Loucy (cell line): ENCODE measurements at regions not wholly inside any gene's neighbourhood (a gene's known extent, or its start where the extent isn't known, plus 50 kb on each side); places are given as distances from the start of the nearest gene placed in this dataset.

Experiments
- H2AFZ ChIP-seq: fragments of 200-600 bp; sonication (generic); 2 replicates; pipeline ENCODE4 v1.6.0; 2016; ENCODE audit warnings: antibody characterized with exemption, mild to moderate bottlenecking, low read length, moderate library complexity
- H3F3A ChIP-seq: fragments of 200-600 bp; 2 replicates; pipeline ENCODE4 v1.6.0; 2016; ENCODE audit warnings: antibody characterized with exemption, low read depth, mild to moderate bottlenecking
- H3K27me3 ChIP-seq: fragments of 200-600 bp; sonication (generic); 2 replicates; pipeline ENCODE4 v1.6.1; 2014; ENCODE audit warnings: low read length, mild to moderate bottlenecking; ENCODE audit not compliant: insufficient read depth, poor library complexity, severe bottlenecking
- H3K36me3 ChIP-seq: fragments of 200-600 bp; sonication (generic); 2 replicates; pipeline ENCODE4 v1.6.1; 2016; ENCODE audit warnings: low read length; ENCODE audit not compliant: insufficient read depth
- H3K4me1 ChIP-seq: fragments of 200-600 bp; sonication (generic); 2 replicates; pipeline ENCODE4 v1.5.1; 2014; ENCODE audit warnings: low read length, mild to moderate bottlenecking; ENCODE audit not compliant: insufficient read depth, poor library complexity, severe bottlenecking
- H3K4me2 ChIP-seq: fragments of 200-600 bp; sonication (generic); 2 replicates; pipeline ENCODE4 v1.6.0; 2014; ENCODE audit warnings: antibody characterized with exemption, low read length, low read depth, mild to moderate bottlenecking; ENCODE audit not compliant: poor library complexity, severe bottlenecking
- H3K4me3 ChIP-seq: fragments of 200-600 bp; sonication (generic); 2 replicates; pipeline ENCODE4 v1.5.1; 2014; ENCODE audit warnings: low read length, mild to moderate bottlenecking, mixed read lengths; ENCODE audit not compliant: poor library complexity, severe bottlenecking
- H3K79me2 ChIP-seq: fragments of 200-600 bp; sonication (generic); 2 replicates; pipeline ENCODE4 v1.6.1; 2014; ENCODE audit warnings: low read length; ENCODE audit not compliant: insufficient read depth
- H3K9ac ChIP-seq: fragments of 200-600 bp; sonication (generic); 2 replicates; pipeline ENCODE4 v1.6.0; 2014; ENCODE audit warnings: mild to moderate bottlenecking, low read depth, low read length, moderate library complexity; ENCODE audit not compliant: poor library complexity, severe bottlenecking
- H3K9me2 ChIP-seq: fragments of 200-600 bp; sonication (generic); replicated peaks from 2 replicates; pipeline ENCODE4 v1.6.1; 2016; ENCODE audit warnings: low read depth, low read length, mixed read lengths
- H3K9me3 ChIP-seq: fragments of 200-600 bp; sonication (generic); 2 replicates; pipeline ENCODE4 v1.6.1; 2014; ENCODE audit warnings: mild to moderate bottlenecking, antibody characterized with exemption, low read length, low read depth; ENCODE audit not compliant: insufficient read depth
- H4K20me1 ChIP-seq: fragments of 200-600 bp; sonication (generic); 2 replicates; pipeline ENCODE4 v1.6.0; 2014; ENCODE audit warnings: antibody characterized with exemption, low read length, mild to moderate bottlenecking; ENCODE audit not compliant: insufficient read depth, poor library complexity, severe bottlenecking
- EZH2phosphoT487 ChIP-seq: fragments of 200-600 bp; IDR thresholded peaks from 2 replicates; pipeline ENCODE4 v1.6.1; 2018; ENCODE audit warnings: antibody characterized with exemption, mild to moderate bottlenecking, moderate library complexity, borderline replicate concordance
- TF ChIP-seq, protein P1 (sequence below): fragments of 200-600 bp; sonication (generic); conservative IDR thresholded peaks from 2 replicates; pipeline ENCODE4 v1.5.1; 2014; ENCODE audit warnings: mild to moderate bottlenecking, antibody characterized with exemption, low read length

- Histone ChIP-seq H3K9ac (no peak overlapping the region), H3K79me2 (no peaks in the 10 kb centered on the region), H3F3A (no peaks in the 10 kb centered on the region), H3K36me3 (no peaks in the 10 kb centered on the region), H3K9me2 (no peaks in the 10 kb centered on the region), H3K9me3 (no peaks in the 10 kb centered on the region), H3K4me1 (no peaks in the 10 kb centered on the region), H3K4me3 (no peak overlapping the region), H2AFZ (no peak overlapping the region), H3K4me2 (no peak overlapping the region), H4K20me1 (no peaks in the 10 kb centered on the region), H3K27me3 (no peaks in the 10 kb centered on the region)
- TF ChIP-seq EZH2phosphoT487, result no peak
- TF ChIP-seq, protein P1, sequence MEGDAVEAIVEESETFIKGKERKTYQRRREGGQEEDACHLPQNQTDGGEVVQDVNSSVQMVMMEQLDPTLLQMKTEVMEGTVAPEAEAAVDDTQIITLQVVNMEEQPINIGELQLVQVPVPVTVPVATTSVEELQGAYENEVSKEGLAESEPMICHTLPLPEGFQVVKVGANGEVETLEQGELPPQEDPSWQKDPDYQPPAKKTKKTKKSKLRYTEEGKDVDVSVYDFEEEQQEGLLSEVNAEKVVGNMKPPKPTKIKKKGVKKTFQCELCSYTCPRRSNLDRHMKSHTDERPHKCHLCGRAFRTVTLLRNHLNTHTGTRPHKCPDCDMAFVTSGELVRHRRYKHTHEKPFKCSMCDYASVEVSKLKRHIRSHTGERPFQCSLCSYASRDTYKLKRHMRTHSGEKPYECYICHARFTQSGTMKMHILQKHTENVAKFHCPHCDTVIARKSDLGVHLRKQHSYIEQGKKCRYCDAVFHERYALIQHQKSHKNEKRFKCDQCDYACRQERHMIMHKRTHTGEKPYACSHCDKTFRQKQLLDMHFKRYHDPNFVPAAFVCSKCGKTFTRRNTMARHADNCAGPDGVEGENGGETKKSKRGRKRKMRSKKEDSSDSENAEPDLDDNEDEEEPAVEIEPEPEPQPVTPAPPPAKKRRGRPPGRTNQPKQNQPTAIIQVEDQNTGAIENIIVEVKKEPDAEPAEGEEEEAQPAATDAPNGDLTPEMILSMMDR, result no peak
Observed at GRCh38 chr12:131378176-131378842, 332.6 kb upstream of the SFSWAP start.

DNA sequence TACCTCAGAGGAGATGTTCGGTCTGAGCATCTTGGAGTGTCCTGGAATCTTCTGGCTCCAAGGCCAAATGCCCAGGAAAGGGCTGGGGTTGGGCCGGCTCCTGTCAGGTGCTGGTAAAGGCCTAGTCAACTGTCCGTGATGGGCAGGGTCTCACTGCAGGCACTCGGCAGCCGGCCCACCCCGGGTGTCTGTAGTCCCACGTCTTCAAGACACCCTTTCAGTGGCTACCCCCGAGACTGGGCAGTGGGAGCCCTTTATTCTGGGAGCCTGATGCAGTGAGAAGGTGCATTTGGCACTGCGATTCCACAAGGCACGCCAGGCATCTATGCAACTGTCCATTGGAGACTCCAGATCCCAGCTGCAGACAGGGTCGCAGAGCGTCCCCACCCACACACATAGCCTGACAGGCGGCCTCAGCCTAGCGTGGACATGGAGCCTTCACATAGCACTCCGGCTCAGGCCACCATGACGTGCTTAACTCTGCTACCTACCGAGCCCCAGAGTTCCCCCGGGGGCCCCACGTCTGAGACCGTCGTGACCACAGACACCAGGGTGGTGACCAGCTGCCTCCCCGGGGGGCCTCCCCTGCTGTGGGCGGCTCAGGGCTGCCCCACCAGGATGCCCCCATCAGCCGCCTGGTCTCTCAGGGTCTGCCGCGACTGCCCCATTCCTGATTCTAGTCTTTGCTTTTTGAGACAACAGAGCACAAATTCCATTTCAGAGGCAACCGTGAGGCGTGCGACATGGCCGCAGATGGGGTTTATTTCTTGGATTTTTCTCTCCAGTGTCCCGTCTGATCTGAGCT lies 331.8 kb upstream of the SFSWAP start:
- no peaks in the 10 kb centered on the region for H3K27me3 ChIP-seq

DNA sequence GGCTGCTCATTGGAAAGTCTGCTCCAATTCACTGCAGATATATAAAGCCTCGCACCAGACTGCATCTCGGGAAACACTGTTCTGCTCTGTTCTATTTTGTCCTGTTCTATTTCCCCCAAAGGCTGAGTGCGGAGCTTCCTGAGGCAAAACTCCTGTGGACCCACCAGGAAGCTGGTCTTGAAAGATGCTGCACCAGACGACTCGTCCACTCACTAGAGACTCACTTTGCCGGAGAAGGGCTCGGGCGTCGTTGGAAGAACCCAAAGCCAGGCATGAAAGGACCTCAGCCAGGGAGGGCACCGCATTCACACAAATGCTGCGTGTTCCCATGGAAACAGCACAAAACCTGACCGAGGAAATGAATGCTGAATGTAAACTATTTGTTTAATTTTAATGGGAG lies 331.2 kb upstream of the SFSWAP start:
- no peaks in the 10 kb centered on the region for H4K20me1 ChIP-seq
- no peak overlapping the region for H2AFZ ChIP-seq
- H3K4me2 ChIP-seq, result no peak overlapping the region
- H3K9me2 ChIP-seq, result no peaks in the 10 kb centered on the region
- no peak for TF ChIP-seq EZH2phosphoT487
- TF ChIP-seq, protein P1, result no peak
- H3K4me3 ChIP-seq, result no peak overlapping the region
- H3K27me3 ChIP-seq, result no peaks in the 10 kb centered on the region
- no peaks in the 10 kb centered on the region for H3F3A ChIP-seq
- no peaks in the 10 kb centered on the region for H3K9me3 ChIP-seq
- no peaks in the 10 kb centered on the region for H3K79me2 ChIP-seq
- no peak overlapping the region for H3K9ac ChIP-seq
- H3K36me3 ChIP-seq, result no peaks in the 10 kb centered on the region
- H3K4me1 ChIP-seq, result no peaks in the 10 kb centered on the region

More for the DNA sequence above, 331.8 kb upstream of the SFSWAP start:
- H4K20me1 ChIP-seq, result no peaks in the 10 kb centered on the region
- H3K9ac ChIP-seq, result no peak overlapping the region
- no peak for TF ChIP-seq EZH2phosphoT487
- TF ChIP-seq, protein P1, result no peak
- no peaks in the 10 kb centered on the region for H3K79me2 ChIP-seq
- no peaks in the 10 kb centered on the region for H3K36me3 ChIP-seq
- no peak overlapping the region for H3K4me2 ChIP-seq
- no peak overlapping the region for H2AFZ ChIP-seq
- H3F3A ChIP-seq, result no peaks in the 10 kb centered on the region
- H3K4me3 ChIP-seq, result no peak overlapping the region
- no peaks in the 10 kb centered on the region for H3K4me1 ChIP-seq
- no peaks in the 10 kb centered on the region for H3K9me3 ChIP-seq
- H3K9me2 ChIP-seq, result no peaks in the 10 kb centered on the region
